GM12873 (cell line): ENCODE measurements at regions not wholly inside any gene's neighbourhood (a gene's known extent, or its start where the extent isn't known, plus 50 kb on each side); places are given as distances from the start of the nearest gene placed in this dataset.

Experiments used
- TF ChIP-seq, protein P1 (sequence below): IDR thresholded peaks from 2 replicates; pipeline ENCODE4 v1.5.1; 2012; ENCODE audit warnings: low read depth, mild to moderate bottlenecking, moderate library complexity, low read length, control low read depth; ENCODE audit not compliant: insufficient read depth; ENCODE audit errors: missing control alignments

DNA sequence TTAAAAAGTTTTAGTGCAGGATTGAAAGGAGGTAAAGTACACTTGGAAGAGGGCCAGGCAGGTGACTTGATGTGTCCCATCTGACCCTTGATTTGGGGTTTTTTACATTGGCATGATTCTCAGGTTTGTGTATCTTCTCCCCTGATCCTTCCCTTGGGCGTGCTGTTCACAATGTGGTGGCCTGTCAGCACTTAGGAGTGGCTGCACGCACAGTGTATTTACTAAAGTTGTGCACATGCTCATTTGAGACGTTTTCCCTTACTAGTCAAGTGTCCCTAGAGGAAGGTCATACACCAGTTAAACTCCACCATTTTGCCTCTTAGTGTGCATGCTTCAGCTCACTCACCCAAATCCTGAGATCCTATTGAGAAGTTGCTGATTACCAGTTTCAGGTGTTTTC lies 145.7 kb upstream of the PLEKHA5 start:
- TF ChIP-seq, protein P1, sequence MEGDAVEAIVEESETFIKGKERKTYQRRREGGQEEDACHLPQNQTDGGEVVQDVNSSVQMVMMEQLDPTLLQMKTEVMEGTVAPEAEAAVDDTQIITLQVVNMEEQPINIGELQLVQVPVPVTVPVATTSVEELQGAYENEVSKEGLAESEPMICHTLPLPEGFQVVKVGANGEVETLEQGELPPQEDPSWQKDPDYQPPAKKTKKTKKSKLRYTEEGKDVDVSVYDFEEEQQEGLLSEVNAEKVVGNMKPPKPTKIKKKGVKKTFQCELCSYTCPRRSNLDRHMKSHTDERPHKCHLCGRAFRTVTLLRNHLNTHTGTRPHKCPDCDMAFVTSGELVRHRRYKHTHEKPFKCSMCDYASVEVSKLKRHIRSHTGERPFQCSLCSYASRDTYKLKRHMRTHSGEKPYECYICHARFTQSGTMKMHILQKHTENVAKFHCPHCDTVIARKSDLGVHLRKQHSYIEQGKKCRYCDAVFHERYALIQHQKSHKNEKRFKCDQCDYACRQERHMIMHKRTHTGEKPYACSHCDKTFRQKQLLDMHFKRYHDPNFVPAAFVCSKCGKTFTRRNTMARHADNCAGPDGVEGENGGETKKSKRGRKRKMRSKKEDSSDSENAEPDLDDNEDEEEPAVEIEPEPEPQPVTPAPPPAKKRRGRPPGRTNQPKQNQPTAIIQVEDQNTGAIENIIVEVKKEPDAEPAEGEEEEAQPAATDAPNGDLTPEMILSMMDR = no peak

DNA sequence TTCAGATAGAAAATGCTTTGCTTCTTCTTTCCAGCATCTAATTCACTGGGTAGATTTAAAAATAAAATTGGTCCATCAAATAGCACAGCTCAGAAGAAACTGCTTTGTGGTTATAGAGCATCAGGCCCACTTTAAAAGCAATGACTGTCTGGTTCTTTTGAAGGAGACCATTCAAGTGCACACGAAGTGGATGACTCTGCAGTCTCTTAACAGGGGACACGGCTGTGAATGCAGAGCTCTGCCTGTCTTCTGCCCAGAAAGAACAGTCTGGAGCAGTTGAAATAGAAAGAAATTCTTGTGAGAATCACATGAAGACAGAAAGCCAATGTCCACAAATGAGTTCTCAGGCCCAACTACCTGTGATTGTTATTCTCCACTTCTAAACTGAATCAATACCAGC lies 138.7 kb upstream of the PLEKHA5 start:
- TF ChIP-seq, protein P1 = no peak

DNA sequence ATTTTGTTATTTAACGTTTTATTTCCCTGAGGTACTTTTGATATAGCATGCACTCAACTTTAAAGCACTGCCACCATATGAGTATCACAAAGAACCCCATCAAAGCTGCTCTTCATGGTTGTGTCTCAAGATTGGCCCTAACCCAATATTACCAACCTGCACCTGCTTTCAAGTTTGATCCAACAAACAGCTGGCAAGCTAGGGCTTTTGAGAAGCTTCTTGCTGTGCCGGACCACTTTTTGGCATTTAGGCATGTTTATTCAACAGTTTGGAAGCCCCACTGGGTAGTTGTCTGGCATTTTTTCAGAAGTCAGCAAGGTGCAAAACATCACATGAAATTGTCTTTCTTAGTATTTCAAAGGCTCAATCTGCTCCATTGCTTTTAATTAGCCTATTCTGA lies 137.2 kb upstream of the PLEKHA5 start:
- TF ChIP-seq, protein P1 = no peak

DNA sequence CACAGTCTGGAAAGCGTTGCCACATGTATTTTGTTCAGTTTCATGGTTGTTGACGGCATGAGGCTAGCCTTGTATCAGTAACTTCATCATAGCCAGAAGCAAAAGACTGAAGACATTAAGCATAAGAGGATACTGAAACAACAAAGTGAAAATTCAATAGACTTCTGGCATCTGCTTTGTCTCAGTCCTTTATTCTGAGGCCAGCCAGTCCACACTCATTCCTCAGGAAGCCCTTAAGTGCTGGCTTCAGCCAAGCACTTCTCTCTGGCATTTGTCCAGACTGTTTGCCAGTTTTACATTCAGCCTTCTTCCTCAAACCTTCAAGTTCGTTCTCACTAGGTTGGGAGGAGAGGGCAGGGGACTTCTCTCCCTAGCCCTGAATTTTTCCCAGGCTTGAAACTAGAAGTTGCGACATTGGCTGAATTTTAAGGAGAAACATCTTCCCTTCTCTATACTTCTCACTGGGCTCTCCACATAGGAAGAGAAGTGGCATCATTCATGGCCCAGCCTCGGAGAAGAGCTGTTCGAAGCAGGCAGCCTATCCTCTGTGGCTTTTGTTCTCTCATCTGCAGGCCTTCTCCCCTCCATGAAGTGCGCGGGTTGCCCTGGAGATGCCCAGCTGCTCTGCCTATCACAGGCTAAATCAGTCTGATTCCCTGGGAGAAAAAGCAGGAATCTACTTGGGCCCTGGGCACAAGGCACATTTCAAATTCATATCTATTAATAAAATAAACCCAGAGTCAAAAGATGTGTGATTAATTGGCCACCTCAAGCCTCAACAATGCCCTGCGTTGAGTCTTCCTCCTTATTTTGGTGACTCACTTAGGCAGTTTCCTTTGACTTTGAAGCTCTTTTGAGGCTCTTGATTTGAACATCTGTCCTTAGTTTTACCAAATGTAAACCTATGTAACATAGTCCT lies 130.9 kb upstream of the PLEKHA5 start:
- TF ChIP-seq, protein P1 = no peak

DNA sequence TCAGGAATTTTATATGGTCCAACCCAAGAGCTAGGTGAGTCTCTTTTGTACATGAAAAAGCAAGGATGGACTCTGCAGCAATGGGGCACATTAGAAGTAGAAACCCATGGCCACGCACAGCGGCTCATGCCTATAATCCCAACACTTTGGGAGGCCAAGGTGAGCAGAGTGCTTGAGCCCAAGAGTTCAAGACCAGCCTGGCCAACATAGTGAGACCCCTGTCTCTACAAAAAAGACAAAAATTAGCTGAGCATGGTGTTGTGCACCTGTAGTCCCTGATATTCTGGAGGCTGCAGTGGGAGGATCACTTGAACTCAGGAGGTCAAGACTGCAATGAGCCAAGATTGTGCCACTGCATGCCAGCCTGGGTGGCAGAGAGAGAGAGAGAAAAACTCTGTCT lies 128.7 kb upstream of the PLEKHA5 start:
- TF ChIP-seq, protein P1 = no peak

DNA sequence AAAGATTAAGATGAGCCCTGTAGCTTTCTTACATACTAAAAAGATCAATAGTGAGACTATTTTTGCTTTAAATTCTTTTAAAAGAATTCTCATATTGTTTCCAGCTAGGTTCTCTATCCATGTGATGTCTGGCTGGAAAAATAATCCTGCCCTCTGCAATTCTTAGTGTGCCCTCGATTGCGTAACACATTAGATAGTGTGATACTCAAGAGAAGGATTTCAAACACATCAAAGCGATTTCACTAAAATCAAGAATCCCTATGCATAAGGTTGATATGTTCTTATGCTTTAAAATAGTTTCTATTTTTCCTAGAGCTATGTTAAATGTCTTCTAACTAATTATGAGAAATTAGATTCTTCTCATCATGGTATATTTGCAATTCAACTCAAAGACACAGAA lies 127.3 kb upstream of the PLEKHA5 start:
- TF ChIP-seq, protein P1 = no peak

DNA sequence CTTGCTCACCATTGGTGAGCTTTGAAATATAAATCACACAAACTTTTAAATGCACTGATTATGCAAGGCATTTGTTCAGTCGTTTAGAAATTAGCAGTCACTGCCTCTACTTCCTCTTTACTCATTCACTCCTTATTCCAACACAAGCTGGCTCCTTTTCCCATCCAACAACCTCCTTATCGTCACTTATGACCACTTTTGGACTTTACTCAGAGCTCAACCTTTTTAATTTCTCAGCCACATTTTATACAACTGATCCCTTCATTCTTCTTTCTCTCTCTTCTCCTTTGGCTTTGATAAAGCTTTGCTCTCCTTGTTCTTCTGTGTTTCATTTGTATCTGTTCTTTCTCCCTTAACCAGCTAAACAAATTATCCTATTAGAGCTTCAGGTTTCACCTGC lies 126.4 kb upstream of the PLEKHA5 start:
- TF ChIP-seq, protein P1 = no peak
